Right cardiac atrium (tissue), 5 donors: ENCODE measurements at regions not wholly inside any gene's neighbourhood (a gene's known extent, or its start where the extent isn't known, plus 50 kb on each side); places are given as distances from the start of the nearest gene placed in this dataset.

Experiments used
- ATAC-seq, 2 donors: fragments of 200-7000 bp; cut with Tn5 transposase; one replicate each; pipeline versions ENCODE4 v1.8.0 to v1.9.1; 2020; ENCODE audit warnings: moderate library complexity in 2 of 2, mild to moderate bottlenecking in 1 of 2
- DNase-seq, 3 donors: peaks; one replicate each; pipeline ENCODE4 v3.0.0-alpha.2; 2020
- H3K27ac ChIP-seq: one replicate; pipeline ENCODE4 v1.5.1; 2013; ENCODE audit warnings: mild to moderate bottlenecking, low read length, control low read depth, moderate library complexity
- H3K27me3 ChIP-seq: one replicate; pipeline ENCODE4 v1.6.1; 2013; ENCODE audit not compliant: control insufficient read depth, insufficient read depth
- H3K4me1 ChIP-seq: one replicate; pipeline ENCODE4 v1.6.1; 2013; ENCODE audit warnings: low read length; ENCODE audit not compliant: control insufficient read depth, insufficient read depth
- H3K4me3 ChIP-seq: one replicate; pipeline ENCODE4 v1.5.1; 2013; ENCODE audit warnings: low read length, control low read depth
- H3K9me3 ChIP-seq: one replicate; pipeline ENCODE4 v1.6.1; 2013; ENCODE audit warnings: low read length; ENCODE audit not compliant: control insufficient read depth
- WGBS: extraction: QIAGEN DNeasy Blood & Tissue Kit; methylation state at CpG from one replicate; pipeline ENCODE4 v1.1.7; 2013; 5-methylcytosine and 5-hydroxymethylcytosine counted together
- intact Hi-C, 4 donors: fragments of 100-400 bp; cut with DNase I; formaldehyde crosslinking; loops; one replicate each; pipeline versions ENCODE4 v1.11.0 to v1.14.0; 2022 to 2023
- donor health status: healthy with polysubstance abuse.
- donor health status: DM: no; HTN: yes; CAD: no.
- donor health status: DM: no; HTN: no; CAD: no.
- donor health status: DM: no; HTN: yes; CAD: no; lungs with severe emphysema.
- donor health status: DM: yes; HTN: yes; CAD: no.

DNA sequence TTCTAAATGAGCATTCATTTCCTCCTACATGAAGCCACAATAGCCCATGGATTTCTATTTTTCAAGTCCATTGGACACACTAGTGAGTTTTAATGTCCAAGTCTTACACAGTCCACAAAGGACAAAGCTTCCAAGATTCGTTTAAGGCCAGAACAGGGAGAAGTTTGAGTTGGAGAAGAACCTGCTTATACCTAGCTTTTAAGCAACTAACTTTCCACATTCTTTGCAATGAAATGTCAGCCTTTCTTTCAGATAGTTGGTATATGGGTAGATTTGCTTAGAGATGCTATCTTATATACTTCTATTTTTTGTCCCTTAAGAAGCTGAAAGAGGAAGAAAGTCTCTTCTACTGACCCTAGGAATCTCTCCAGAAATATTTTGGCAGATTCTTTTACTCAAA is 66.1 kb upstream of the NPAS2 start:
- no peak for ATAC-seq
- no peaks in the 10 kb centered on the region for H3K27me3 ChIP-seq
- H3K9me3 ChIP-seq, result no peaks in the 10 kb centered on the region
- no peak overlapping the region for H3K4me3 ChIP-seq
- intact Hi-C loops, result no loop called here
- no peak overlapping the region for H3K27ac ChIP-seq
- no peak for DNase-seq
- H3K4me1 ChIP-seq, result peaks cover 7% of the 10 kb centered on the region
- WGBS, result 60% methylated on average over 1 of the region's 1 CpG

DNA sequence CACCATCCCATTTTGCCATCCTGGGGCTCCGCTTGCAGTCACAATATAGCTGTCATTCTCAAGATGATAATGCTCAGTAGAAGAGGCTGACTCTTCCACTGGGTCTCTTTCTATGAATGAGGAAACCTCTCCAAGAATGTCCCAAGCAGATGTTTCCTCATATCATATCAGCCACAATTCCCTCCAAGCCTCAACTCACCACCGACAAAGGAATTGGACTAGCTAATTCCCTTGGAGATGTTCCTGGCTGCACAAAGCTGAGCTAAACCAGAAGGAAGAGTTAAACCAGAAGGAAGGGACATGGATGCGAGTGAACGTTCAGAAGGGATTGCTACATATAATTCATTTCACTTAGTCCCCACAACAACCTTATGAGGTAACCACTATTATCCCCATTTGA is 65.0 kb upstream of the NPAS2 start:
- no peak overlapping the region for H3K4me3 ChIP-seq
- intact Hi-C loops, result no loop called here
- H3K27me3 ChIP-seq, result no peaks in the 10 kb centered on the region
- H3K27ac ChIP-seq, result no peak overlapping the region
- peaks cover 7% of the 10 kb centered on the region for H3K4me1 ChIP-seq
- ATAC-seq (peak; percentile 30 to 60), DNase-seq (no peak)
- H3K9me3 ChIP-seq, result no peaks in the 10 kb centered on the region
- WGBS, result 49% methylated on average over 4 of the region's 4 CpGs

DNA sequence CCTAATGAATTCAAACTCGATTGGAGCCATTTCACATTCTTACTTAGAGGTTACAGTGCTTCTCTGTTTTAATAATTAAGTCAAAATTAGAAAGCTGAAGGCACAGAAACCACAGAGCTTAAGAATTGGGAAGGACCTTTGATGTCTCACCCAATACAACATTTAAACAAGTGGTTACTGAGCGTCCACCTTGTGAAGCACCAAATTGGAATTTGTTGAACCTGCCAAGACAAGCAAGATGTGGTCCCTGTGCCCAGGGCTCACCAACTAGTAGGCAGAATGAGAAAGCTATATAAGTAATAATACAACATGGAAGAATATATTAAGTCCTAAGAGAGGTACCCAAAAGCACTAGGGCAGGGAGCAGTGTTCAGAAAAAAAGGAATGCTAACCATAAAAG is 64.5 kb upstream of the NPAS2 start:
- no peaks in the 10 kb centered on the region for H3K9me3 ChIP-seq
- H3K27me3 ChIP-seq, result no peaks in the 10 kb centered on the region
- DNase-seq, result no peak
- intact Hi-C loops, result no loop called here
- no peak for ATAC-seq
- H3K4me1 ChIP-seq, result peaks cover 7% of the 10 kb centered on the region
- WGBS, result 61% methylated on average over 2 of the region's 2 CpGs
- no peak overlapping the region for H3K27ac ChIP-seq
- no peak overlapping the region for H3K4me3 ChIP-seq

DNA sequence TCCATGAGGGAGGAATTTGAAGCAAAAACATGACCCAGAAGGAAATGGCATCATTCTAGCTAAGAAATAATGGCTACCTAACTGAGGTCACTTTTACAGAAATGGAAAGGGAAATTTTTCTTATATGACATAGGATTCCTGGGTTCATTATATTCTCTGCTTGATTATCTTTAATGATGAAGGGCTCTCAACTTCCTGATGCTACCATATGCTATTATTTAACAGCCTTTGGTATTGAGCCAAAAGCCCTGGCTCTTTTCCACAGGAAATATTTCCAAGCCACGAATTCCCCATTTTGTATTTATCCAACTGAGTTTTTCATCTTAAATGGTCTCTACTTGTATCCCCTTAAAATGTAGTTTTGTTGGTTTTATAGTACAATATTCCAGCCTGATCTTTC is 63.2 kb upstream of the NPAS2 start:
- 28% methylated on average over 1 of the region's 1 CpG for WGBS
- no peak overlapping the region for H3K27ac ChIP-seq
- DNase-seq, result no peak
- H3K4me3 ChIP-seq, result no peak overlapping the region
- no peaks in the 10 kb centered on the region for H3K9me3 ChIP-seq
- peaks cover 7% of the 10 kb centered on the region for H3K4me1 ChIP-seq
- no peak for ATAC-seq
- H3K27me3 ChIP-seq, result no peaks in the 10 kb centered on the region
- intact Hi-C loops, result no loop called here

- intact Hi-C loops, result no loop called here
Measured at GRCh38 chr2:100757621-100758394, 62.1 kb upstream of the NPAS2 start.

DNA sequence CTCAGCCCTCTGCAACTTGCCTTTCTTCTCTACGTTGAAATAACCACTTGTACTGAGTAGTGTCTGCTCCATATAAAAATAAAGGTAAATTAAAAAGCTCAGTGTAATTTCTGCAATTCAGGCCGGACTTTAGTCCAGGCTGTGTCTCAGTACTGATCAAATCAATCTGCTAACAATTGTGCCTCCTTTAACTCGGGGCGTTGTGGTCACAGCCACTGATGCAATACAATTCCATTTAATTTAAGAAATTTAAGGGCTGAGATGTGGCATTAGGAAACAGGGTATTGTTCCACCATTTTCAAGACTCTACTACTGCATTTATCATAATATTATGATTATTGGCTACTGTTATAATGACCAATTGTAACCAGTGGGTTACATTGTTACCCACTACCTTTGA is 60.0 kb upstream of the NPAS2 start:
- Histone ChIP-seq H3K4me3 (no peak overlapping the region), H3K27ac (no peak overlapping the region), H3K4me1 (peaks cover 7% of the 10 kb centered on the region), H3K9me3 (no peaks in the 10 kb centered on the region), H3K27me3 (no peaks in the 10 kb centered on the region)
- DNase-seq (no peak), ATAC-seq (no peak)
- intact Hi-C loops, result no loop called here
- WGBS, result 87% methylated on average over 4 of the region's 4 CpGs

More at GRCh38 chr2:100757621-100758394, 62.1 kb upstream of the NPAS2 start:
- Histone ChIP-seq H3K4me3 (no peak overlapping the region), H3K4me1 (peaks cover 7% of the 10 kb centered on the region), H3K27ac (no peak overlapping the region), H3K27me3 (no peaks in the 10 kb centered on the region), H3K9me3 (no peaks in the 10 kb centered on the region)
- 67% methylated on average over 6 of the region's 6 CpGs for WGBS
- DNase-seq (no peak), ATAC-seq (no peak)

DNA sequence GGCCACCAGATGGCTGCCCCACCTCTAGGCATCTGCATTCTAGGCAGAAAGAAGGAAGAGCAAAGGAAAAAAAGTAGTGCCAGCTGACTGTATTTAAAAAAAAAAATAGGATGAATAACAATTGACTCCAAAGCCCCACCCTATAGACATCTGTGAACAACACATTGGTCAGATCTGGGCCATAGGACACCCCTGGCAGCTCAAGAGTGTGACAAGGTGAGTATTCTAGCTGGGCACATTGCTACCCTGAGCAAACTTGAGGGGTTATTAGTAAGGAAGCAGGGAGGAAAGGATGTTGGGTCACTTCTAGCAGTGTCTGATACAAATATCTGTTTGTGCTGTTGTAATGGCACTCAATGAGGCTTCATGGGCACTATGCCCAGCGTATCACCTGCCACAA is 58.6 kb upstream of the NPAS2 start:
- H3K27ac ChIP-seq, result no peak overlapping the region
- WGBS, result 90% methylated on average over 1 of the region's 1 CpG

DNA sequence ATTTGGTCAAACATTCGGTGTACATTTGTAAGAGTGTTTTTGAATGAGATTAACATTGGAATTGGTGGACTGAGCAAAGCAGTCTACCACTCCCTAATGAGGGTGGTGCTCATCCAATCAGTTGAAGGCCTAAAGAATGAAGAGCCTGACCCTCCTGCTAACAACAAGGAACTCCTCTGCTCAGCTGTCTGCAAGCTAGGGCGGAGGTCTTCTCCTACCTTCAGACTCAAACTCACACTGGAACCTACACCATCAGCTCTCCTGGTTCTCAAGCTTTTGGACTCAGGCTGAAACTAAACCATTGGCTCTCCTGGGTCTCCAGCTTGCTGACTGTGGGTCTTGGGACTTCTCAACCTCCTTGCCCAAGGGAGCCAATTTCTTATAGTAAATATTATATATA is 55.5 kb upstream of the NPAS2 start:
- no peak for DNase-seq
- Histone ChIP-seq H3K27ac (no peak overlapping the region), H3K27me3 (no peaks in the 10 kb centered on the region), H3K4me3 (no peak overlapping the region), H3K9me3 (no peaks in the 10 kb centered on the region), H3K4me1 (no peaks in the 10 kb centered on the region)
- no peak for ATAC-seq
- intact Hi-C loops, result no loop called here
- WGBS, result 94% methylated on average over 2 of the region's 2 CpGs

More for the DNA sequence above, 58.6 kb upstream of the NPAS2 start:
- peaks cover 7% of the 10 kb centered on the region for H3K4me1 ChIP-seq
- DNase-seq (no peak), ATAC-seq (no peak)
- H3K9me3 ChIP-seq, result no peaks in the 10 kb centered on the region
- intact Hi-C loops, result no loop called here
- no peak overlapping the region for H3K4me3 ChIP-seq
- H3K27me3 ChIP-seq, result no peaks in the 10 kb centered on the region

DNA sequence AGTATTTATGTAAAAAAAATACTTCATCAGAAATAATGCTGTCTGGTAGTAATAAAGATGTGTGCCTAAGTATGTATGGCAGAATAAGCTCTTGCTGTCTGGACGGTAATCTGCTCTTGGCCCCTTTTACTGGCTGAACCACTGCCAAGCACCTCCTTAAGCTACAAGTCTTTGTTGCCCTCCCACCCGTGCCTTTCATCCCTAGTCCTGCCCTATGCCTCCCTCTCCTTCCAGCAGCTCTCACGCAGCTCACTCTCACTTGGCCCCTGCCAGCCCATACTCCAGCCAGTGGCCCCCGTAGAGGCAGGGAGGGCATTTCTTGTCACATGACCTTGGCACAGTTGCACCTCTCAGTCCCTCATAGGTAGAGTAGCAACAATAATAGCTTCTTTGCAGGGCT is 54.5 kb upstream of the NPAS2 start:
- no peaks in the 10 kb centered on the region for H3K27me3 ChIP-seq
- 40% methylated on average over 4 of the region's 4 CpGs for WGBS
- H3K27ac ChIP-seq, result no peak overlapping the region
- H3K4me1 ChIP-seq, result no peaks in the 10 kb centered on the region
- H3K4me3 ChIP-seq, result no peak overlapping the region
- DNase-seq (no peak), ATAC-seq (peak; percentile 14 to 24)
- H3K9me3 ChIP-seq, result no peaks in the 10 kb centered on the region
- intact Hi-C loops, result no loop called here

DNA sequence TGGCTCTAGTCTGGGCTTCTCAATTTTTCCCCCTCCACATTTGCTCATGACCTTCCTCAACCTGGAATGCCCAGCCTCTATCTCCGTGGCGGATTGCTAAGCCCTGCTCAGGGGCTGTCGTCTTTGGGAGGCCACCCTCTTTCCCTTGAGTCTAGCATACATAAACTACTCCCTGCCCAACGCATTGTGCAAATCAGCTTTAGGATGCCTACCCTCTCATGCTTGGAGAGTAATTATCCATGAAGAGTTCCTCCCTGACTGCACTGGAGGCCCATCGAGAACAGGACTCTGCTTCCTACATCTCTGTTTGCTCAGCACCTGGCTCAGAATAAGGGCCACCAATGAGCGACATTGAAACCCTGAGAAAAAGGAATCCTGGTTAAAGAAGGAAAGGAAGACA is 53.7 kb upstream of the NPAS2 start:
- Histone ChIP-seq H3K4me3 (no peak overlapping the region), H3K27ac (no peak overlapping the region), H3K9me3 (no peaks in the 10 kb centered on the region), H3K4me1 (no peaks in the 10 kb centered on the region), H3K27me3 (no peaks in the 10 kb centered on the region)
- 93% methylated on average over 6 of the region's 6 CpGs for WGBS
- ATAC-seq, result no peak
- DNase-seq, result no peak
- intact Hi-C loops, result no loop called here

DNA sequence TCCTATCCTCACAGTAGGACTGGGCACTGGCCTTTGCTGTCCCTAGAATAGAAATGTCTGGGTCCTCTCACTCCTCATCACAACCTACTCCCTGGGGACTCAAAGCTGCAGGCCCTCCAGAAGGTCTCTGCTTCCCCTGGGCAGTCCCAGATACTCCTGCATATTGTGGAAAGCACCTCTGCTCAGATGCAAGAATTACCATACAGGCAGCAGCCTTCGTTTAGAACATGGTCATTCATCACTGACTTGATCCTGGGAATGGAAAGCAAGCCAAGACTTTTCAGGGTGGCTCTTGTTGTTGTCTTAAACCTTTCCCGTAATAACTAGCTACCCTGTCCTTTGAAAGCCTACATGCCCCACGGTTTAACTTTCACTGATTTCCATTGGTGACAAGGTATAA is 53.1 kb upstream of the NPAS2 start:
- DNase-seq (no peak), ATAC-seq (no peak)
- no peaks in the 10 kb centered on the region for H3K9me3 ChIP-seq
- no peaks in the 10 kb centered on the region for H3K27me3 ChIP-seq
- H3K4me1 ChIP-seq, result no peaks in the 10 kb centered on the region
- 60% methylated on average over 3 of the region's 3 CpGs for WGBS
- no peak overlapping the region for H3K27ac ChIP-seq
- intact Hi-C loops, result no loop called here
- H3K4me3 ChIP-seq, result no peak overlapping the region

- WGBS, result 18% methylated on average over 1 of the region's 1 CpG
- no peaks in the 10 kb centered on the region for H3K27me3 ChIP-seq
- H3K27ac ChIP-seq, result no peak overlapping the region
- no peaks in the 10 kb centered on the region for H3K4me1 ChIP-seq
- DNase-seq (no peak), ATAC-seq (no peak)
- intact Hi-C loops, result no loop called here
- H3K9me3 ChIP-seq, result no peaks in the 10 kb centered on the region
- no peak overlapping the region for H3K4me3 ChIP-seq
Measured at GRCh38 chr2:100767224-100767653, 52.7 kb upstream of the NPAS2 start.
